GM21528 (cell line): ENCODE measurements at regions not wholly inside any gene's neighbourhood (a gene's known extent, or its start where the extent isn't known, plus 50 kb on each side); places are given as distances from the start of the nearest gene placed in this dataset.

Experiments
- ATAC-seq: cut with Tn5 transposase; IDR thresholded peaks from one replicate; pipeline ENCODE4 v1.9.1; 2021; ENCODE audit warnings: mild to moderate bottlenecking, moderate library complexity; ENCODE audit not compliant: unreplicated experiment, low FRiP score

GRCh38 chr20:10949930-10950783 is 276.4 kb upstream of the JAG1 start:
- no peak for ATAC-seq

GRCh38 chr20:10951216-10951615 is 277.4 kb upstream of the JAG1 start:
- ATAC-seq: no peak

- no peak for ATAC-seq
Observed at GRCh38 chr20:10951904-10952303, 278.1 kb upstream of the JAG1 start.

- ATAC-seq: no peak
Observed at GRCh38 chr20:10953437-10953836, 279.6 kb upstream of the JAG1 start.

GRCh38 chr20:10954137-10954840 is 280.5 kb upstream of the JAG1 start:
- no peak for ATAC-seq

GRCh38 chr20:10954908-10955580 is 281.2 kb upstream of the JAG1 start:
- ATAC-seq: no peak

GRCh38 chr20:10958279-10958678 is 284.5 kb upstream of the JAG1 start:
- no peak for ATAC-seq

- no peak for ATAC-seq
Observed at GRCh38 chr20:10960416-10960815, 286.6 kb upstream of the JAG1 start.

- ATAC-seq: no peak
Observed at GRCh38 chr20:10961651-10962288, 288.0 kb upstream of the JAG1 start.

- ATAC-seq: no peak
Observed at GRCh38 chr20:10962937-10963336, 289.1 kb upstream of the JAG1 start.

GRCh38 chr20:10963717-10964266 is 290.0 kb upstream of the JAG1 start:
- ATAC-seq: no peak

- no peak for ATAC-seq
Observed at GRCh38 chr20:10965936-10966470, 292.2 kb upstream of the JAG1 start.

GRCh38 chr20:10970109-10970508 is 296.3 kb upstream of the JAG1 start:
- no peak for ATAC-seq

- ATAC-seq: no peak
Observed at GRCh38 chr20:10971096-10971495, 297.3 kb upstream of the JAG1 start.

GRCh38 chr20:10972219-10972860 is 298.5 kb upstream of the JAG1 start:
- no peak for ATAC-seq

GRCh38 chr20:10976051-10976450 is 302.3 kb upstream of the JAG1 start:
- no peak for ATAC-seq

- ATAC-seq: no peak
Observed at GRCh38 chr20:10978019-10978702, 304.4 kb upstream of the JAG1 start.

GRCh38 chr20:10978713-10979112 is 304.9 kb upstream of the JAG1 start:
- ATAC-seq: no peak

- ATAC-seq: no peak
Observed at GRCh38 chr20:10982692-10983091, 308.9 kb upstream of the JAG1 start.
